GM12891 (cell line): ENCODE measurements at regions not wholly inside any gene's neighbourhood (a gene's known extent, or its start where the extent isn't known, plus 50 kb on each side); places are given as distances from the start of the nearest gene placed in this dataset.
"Not testable (repeated sequence)": the region's sequence is repeated elsewhere in the genome, so short reads cannot be mapped to it uniquely, and the experiment has no call there.

ENCODE experiments used
- DNase-seq: peaks from one replicate; pipeline ENCODE4 v3.0.0; 2011; ENCODE audit warnings: low spot score; ENCODE audit not compliant: insufficient read length
- FAIRE-seq: peaks from 2 replicates; lab custom pipeline; 2011; peaks lifted over from hg19 to GRCh38; lab: Jason Lieb, UNC
- PAX5 ChIP-seq: IDR thresholded peaks from 2 replicates; pipeline ENCODE4 v1.6.1; 2011; ENCODE audit warnings: low read length, moderate library complexity, mild to moderate bottlenecking; ENCODE audit not compliant: insufficient read depth, severe bottlenecking
- POLR2A ChIP-seq: IDR thresholded peaks from 2 replicates; pipeline ENCODE4 v1.6.1; 2011; ENCODE audit warnings: low read depth, low read length, control low read depth
- POLR2AphosphoS5 ChIP-seq: IDR thresholded peaks from 2 replicates; pipeline ENCODE4 v1.6.1; 2011; ENCODE audit warnings: low read depth, low read length, control low read depth
- POU2F2 ChIP-seq: IDR thresholded peaks from 2 replicates; pipeline ENCODE4 v1.6.1; 2011; ENCODE audit warnings: low read depth, mild to moderate bottlenecking, control low read depth, low read length, moderate library complexity
- SPI1 ChIP-seq: IDR thresholded peaks from 2 replicates; pipeline ENCODE4 v1.6.1; 2011; ENCODE audit warnings: low read depth, low read length, control low read depth
- TAF1 ChIP-seq: IDR thresholded peaks from 2 replicates; pipeline ENCODE4 v1.6.1; 2011; ENCODE audit warnings: low read depth, low read length, control low read depth

GRCh38 chr7:7002418-7003062, 176.5 kb upstream of the CCZ1B start:
- no peak for DNase-seq

GRCh38 chr7:7005303-7005702, 177.0 kb upstream of the C1GALT1 start:
- TF ChIP-seq POLR2A (no peak), POLR2AphosphoS5 (no peak), PAX5 (no peak), SPI1 (no peak), TAF1 (no peak), POU2F2 (no peak)
- FAIRE-seq: no peak
- DNase-seq: no peak

More at GRCh38 chr7:7002418-7003062, 176.5 kb upstream of the CCZ1B start:
- TF ChIP-seq POLR2AphosphoS5: no peak
- no peak for TF ChIP-seq TAF1
- TF ChIP-seq SPI1: no peak
- no peak for TF ChIP-seq PAX5
- no peak for TF ChIP-seq POU2F2
- no peak for TF ChIP-seq POLR2A
- no peak for FAIRE-seq

GRCh38 chr7:7005949-7006348, 176.4 kb upstream of the C1GALT1 start:
- not testable (repeated sequence) for DNase-seq, FAIRE-seq

GRCh38 chr7:7011241-7011640, 171.1 kb upstream of the C1GALT1 start:
- FAIRE-seq, DNase-seq: not testable (repeated sequence)

GRCh38 chr7:7011751-7012150, 170.6 kb upstream of the C1GALT1 start:
- DNase-seq, FAIRE-seq: not testable (repeated sequence)

- FAIRE-seq (no peak), DNase-seq (no peak)
- no peak for TF ChIP-seq PAX5
- TF ChIP-seq SPI1: no peak
- no peak for TF ChIP-seq POU2F2
- no peak for TF ChIP-seq POLR2A
- TF ChIP-seq TAF1: no peak
- TF ChIP-seq POLR2AphosphoS5: no peak
Measured at GRCh38 chr7:7014827-7015595, 167.3 kb upstream of the C1GALT1 start.

- TF ChIP-seq POLR2AphosphoS5: no peak
- no peak for TF ChIP-seq PAX5
- TF ChIP-seq TAF1: no peak
- TF ChIP-seq POU2F2: no peak
- no peak for DNase-seq
- FAIRE-seq: no peak
Measured at GRCh38 chr7:7017707-7018280, 164.6 kb upstream of the C1GALT1 start.

- no peak for DNase-seq
- no peak for FAIRE-seq
- no peak for TF ChIP-seq TAF1
- no peak for TF ChIP-seq PAX5
- TF ChIP-seq POLR2A: no peak
- TF ChIP-seq SPI1: no peak
- no peak for TF ChIP-seq POU2F2
- no peak for TF ChIP-seq POLR2AphosphoS5
Measured at GRCh38 chr7:7018290-7018689, 164.1 kb upstream of the C1GALT1 start.

- DNase-seq (no peak), FAIRE-seq (no peak)
- TF ChIP-seq POLR2A (no peak), TAF1 (no peak), POLR2AphosphoS5 (no peak), POU2F2 (no peak), SPI1 (no peak), PAX5 (no peak)
Measured at GRCh38 chr7:7032221-7032620, 150.1 kb upstream of the C1GALT1 start.

- DNase-seq: no peak
- TF ChIP-seq SPI1 (no peak), POU2F2 (no peak), POLR2AphosphoS5 (no peak), TAF1 (no peak), PAX5 (no peak), POLR2A (no peak)
- FAIRE-seq: no peak
Measured at GRCh38 chr7:7035851-7036250, 146.5 kb upstream of the C1GALT1 start.

- FAIRE-seq, DNase-seq: not testable (repeated sequence)
Measured at GRCh38 chr7:7042286-7042893, 140.0 kb upstream of the C1GALT1 start.
